HG03521 (cell line): ENCODE measurements at regions not wholly inside any gene's neighbourhood (a gene's known extent, or its start where the extent isn't known, plus 50 kb on each side); places are given as distances from the start of the nearest gene placed in this dataset.
A peak's percentile ranks its signal among the peaks of the same experiment; 100 is the strongest.

Source experiments
- ATAC-seq: cut with Tn5 transposase; IDR thresholded peaks from one replicate; pipeline ENCODE4 v1.9.1; 2021; ENCODE audit warnings: mild to moderate bottlenecking, moderate library complexity; ENCODE audit not compliant: unreplicated experiment

- no peak for ATAC-seq
Observed at GRCh38 chr7:47724335-47724982, 142.5 kb upstream of the TNS3 start.

GRCh38 chr7:47722126-47722525, 140.2 kb upstream of the TNS3 start:
- no peak for ATAC-seq

DNA sequence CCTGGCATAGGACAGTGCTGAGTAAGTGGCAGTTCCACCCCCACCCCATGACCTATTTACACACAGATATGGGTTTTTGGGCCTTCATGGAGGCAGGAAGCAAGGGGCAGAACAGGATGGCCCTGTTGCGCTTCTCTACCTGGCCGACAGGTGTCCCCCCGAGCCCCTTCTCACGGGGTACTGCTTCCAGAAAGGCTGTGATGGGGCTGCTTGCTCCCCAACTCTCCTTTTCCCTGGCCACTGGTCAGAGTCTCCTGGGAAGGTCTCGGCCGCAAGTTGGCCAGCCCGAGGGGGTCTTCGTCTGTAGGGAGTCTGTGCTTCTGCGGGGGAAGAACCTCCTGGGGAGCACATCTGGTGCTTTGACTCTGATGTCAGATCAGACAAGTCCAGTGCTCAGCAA, 139.8 kb upstream of the TNS3 start:
- ATAC-seq, result no peak

DNA sequence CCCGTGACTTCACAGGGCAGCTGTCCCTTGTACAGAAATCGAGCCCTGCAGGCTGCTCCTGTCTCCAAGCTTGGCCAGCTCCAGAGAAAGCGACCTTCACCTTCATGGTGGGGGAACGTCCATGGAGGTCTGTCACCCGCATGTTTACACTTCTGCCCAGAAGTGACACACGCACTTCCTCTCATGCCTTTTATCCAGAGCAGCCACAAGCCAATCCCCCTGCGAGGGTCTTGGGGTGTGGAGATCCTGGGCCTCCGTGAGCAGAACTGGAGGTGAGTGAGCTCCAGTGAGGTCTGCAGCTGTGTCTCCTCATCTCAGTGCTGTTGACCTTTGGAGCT, 139.0 kb upstream of the TNS3 start:
- no peak for ATAC-seq

DNA sequence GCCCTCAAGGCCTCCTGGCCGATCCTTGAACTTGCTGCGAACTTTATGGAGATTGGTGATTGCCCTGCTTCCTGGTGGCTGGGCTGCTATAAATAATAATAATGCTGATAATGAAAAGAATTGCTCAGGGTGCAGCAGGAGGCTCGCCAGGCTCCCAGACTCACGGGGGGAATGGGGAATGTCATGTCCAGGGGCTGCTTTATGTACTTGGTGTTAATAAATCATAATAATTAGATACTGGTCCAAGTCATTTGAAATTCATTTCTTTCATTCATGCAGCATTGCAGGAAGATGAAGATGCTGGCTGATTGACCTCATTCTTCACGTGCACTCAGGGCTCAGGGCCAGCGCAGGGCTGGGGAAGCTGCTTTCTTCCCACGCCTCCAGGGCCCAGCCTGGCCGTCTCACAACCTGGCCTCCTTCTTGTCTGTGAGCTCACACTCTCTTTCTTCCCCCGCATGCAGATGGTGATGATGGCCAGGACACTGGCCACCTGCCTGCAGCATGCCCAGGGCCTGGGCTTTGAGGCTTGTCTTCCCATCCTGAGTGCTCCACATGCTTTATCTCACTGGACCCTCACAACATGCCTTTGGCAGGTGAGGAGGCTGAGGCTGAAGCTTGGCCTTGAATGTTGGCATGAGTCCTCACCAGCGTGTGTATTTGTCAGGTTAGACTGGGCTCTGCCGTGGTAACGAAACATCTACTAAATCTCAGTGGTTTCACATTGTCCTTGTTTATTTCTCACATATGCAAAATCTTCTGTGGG, 138.4 kb upstream of the TNS3 start:
- ATAC-seq, result peak; percentile 69

DNA sequence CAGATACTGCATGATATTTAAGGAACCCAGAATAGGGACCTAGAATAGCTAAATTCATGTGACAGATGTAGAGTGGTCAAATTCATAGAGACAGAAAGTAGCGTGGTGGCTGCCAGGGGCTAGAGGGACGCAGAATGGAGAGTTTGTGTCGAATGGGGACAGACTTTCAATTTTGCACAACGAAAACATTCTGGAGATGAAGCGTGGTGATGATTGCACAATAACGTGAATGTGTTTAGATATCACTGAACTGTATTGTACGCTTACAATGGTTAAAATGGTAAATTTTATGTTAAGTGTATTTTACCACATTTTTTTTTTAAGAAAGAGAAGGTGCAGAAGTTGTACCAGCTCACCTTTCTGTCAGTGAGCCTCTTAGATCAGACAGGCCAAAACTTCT, 137.8 kb upstream of the TNS3 start:
- ATAC-seq, result no peak

DNA sequence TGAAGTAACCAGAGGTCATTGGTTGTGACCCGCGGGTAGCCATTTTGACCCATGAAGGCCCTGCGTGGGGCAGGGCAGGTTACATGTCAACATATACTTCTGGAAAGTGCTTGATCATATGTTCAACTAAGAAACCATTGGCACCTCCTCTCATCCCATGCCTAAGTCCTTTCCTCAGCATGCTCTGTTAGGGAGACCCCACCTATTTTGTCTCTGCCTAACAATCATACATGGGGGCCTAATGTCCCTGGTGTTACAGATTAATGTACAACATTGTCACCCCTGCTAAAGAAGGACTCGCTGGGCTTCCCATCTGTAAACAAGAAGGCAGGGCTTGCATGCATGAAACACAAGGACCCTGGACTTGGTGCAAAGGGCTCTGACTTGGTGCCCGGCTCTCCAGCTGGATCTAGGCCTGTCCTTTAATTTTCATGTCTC, 133.7 kb upstream of the TNS3 start:
- ATAC-seq, result no peak

GRCh38 chr7:47714669-47715607, 133.0 kb upstream of the TNS3 start:
- ATAC-seq, result peak; percentile 96

DNA sequence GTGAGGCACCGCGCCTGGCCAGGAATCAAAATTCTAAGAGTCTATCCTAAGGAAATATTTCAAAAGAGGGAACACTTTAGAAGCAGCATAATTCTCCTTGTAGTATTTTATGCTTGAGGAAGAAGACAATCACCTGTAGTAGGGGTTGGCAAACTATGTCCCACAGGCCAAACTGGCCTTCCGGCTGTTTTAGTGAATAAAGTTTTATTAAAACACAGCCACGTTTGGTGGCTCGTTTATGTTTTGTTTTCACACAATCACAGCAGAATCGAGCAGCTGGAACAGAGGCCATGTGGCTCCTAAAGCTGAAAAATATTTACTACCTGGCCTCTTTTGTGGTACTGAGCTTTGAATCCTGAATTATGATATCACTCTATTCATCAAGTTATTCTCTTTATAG, 131.7 kb upstream of the TNS3 start:
- ATAC-seq, result no peak

- ATAC-seq, result no peak
Observed at GRCh38 chr7:47712416-47712815, 130.5 kb upstream of the TNS3 start.

DNA sequence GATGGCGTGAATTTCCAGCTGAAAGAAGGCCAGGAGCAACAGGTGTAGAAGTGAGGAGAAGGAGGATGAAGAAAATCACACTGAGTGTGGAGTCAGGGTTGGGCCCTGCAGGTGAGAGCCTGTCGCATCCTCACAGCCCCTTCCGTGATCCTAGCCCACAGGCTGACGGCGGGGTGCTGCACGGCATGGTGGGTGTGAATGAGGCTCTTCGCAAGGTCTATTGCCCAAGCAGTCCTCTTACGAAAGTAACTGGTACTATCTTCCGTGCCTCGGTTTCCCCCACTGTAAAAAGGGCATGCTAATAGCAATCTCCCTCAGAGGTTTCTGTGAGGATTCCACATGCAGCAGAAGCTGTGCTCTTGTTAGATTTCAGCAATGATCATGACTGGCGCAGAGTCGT, 129.9 kb upstream of the TNS3 start:
- no peak for ATAC-seq

DNA sequence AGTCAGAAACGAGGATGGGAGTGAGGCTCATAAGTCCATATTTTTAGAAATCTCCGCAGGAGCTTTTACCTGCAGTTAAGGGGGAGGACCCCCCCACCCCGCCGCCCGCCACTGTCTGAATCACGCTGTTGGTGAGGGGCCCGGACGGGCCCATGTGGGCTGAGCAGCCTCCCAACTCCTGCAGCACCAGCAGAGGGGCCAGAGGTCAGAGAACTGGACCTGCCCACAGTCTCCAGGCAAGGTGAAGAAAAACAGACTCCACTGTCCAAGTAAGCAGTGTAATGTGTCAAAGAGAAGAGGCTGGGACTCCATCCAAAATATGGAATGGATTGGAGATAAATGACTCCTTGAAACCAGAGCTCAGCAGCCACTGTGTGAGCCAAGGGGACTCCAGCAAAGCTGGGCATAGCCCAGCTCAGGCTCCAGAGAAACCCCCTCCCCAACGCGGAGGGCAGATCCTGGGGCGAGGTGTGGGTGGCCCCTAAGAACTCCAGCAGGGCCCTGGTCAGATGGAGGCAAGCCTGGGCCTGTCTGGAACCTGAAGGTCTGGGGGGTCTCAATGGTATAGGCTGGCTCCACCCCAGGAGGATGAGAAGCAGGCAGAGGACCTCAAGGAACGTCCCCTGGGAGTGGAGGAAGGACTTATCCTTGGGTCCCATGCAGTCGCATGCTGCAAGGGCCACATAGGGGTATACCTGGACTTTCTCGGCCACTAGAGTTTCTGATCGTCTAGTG, 128.5 kb upstream of the TNS3 start:
- ATAC-seq, result no peak

DNA sequence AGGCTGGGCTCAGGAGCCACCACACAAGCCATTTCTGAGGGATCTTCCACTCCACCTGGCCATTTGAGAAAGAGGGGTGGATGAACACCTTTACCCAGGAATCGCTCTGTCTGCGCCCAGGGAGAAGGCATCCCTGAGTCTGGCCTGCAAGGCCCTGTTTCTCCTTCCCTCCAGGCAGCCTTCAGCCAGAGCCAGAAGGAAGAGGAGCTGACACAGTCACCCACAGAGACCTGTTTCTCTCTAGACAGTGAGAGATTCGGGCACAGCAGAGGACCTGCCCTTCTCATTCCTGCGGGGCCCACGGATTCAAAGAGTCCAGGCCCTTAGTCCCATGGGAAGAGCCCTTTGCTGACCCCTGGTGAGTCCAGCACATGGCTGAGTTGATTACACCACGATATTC, 127.5 kb upstream of the TNS3 start:
- no peak for ATAC-seq

DNA sequence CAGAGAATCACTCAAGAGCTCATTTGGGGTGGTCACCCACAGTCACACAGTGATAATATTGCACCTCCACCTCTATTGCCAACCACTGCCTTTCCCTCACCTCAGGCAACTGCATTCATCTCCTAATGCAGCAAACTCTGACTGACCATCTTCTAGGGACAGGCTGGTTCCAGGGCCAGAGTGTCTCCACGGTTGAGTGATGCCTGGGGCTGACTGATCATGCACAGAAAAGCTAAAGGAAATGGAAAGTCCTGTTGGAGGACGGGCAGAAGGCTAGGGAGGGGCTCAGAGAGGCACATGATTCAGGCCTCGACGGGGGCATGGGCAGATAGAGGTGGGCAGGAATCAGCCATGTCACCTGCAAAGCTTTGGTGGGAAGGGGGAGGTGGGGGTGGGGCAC, 127.1 kb upstream of the TNS3 start:
- no peak for ATAC-seq

DNA sequence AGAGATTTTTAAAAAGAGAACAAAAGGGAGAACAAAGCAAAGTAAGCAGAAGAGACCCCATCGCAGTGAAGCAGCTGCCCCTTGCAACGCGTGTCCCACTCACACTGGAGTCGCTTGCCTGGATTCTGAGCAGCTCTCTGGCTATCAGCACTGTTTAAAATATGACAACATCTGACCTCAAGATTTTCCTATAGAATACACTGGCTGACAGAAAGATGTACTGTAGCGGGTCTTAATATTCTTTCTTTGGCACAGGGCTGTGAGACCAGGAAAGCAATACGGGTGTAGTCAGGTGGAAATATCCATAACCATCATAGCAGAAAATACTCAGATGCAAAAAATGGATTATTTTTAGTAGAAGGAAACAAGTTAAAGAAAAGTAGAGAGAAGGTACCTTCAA, 125.7 kb upstream of the TNS3 start:
- ATAC-seq, result no peak

GRCh38 chr7:47704936-47705335, 123.0 kb upstream of the TNS3 start:
- no peak for ATAC-seq

GRCh38 chr7:47702080-47702479, 120.2 kb upstream of the TNS3 start:
- no peak for ATAC-seq

DNA sequence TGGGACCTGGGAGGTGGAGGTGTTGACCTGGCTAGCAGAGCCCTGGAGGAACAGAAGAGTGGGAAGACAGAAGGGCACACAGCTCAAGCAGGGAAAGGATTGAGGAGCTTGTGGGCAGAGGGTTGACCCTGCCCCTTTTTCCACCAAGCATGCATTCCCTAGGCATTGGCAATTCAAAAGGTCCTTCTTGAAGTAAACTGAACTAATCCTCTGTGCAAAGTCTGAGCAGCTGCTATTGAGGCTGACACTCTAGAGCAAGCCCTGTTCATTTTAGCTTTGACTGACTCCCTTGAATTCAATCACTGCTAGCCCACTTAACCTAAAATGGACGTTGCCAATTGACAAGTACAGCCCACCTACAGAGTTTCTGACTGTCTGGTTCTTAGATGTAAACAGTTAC, 116.5 kb upstream of the TNS3 start:
- ATAC-seq, result no peak

DNA sequence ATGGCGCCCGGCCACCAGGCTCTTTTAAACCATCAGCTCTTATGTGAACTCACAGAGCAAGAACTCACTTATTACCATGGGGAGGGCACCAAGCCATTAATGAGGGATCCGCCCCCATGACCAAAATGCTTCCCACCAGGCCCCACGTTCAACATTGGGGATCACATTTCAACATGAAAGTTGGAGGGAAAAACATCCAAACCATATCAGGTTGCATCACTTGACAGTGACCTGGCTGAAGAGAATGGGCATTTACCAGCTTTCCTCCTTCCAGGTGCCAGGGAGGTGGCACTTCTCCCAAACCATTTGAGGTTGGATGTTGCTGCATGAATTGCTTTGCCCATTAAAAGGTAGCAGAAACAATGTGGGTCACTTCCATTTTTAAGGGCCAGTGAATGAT, 115.6 kb upstream of the TNS3 start:
- ATAC-seq, result no peak

DNA sequence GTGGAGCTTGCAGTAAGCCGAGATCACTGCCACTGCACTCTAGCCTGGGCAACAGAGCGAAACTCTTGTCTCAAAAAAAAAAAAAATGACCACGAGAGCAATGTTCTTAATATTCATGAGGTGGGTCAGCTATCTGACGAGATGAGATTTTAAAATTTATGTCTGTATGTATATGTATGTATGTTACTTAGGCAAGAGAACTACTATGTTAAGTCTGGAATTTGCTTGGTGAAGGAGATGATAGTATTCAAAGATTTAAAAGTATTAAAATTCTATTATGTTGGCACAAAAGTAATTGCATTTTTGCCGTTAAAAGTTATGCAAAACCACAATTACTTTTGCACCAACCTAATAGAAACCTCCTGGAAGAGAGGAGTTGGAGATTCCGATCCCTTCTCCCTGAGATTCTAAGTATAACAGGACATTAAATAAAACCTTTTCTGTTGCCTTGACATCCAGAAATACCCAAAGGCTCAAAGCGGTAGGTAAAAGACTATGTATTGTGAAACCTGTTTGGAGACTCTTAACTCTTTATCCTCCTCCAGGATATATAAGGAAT, 114.3 kb upstream of the TNS3 start:
- ATAC-seq, result no peak

- no peak for ATAC-seq
Observed at GRCh38 chr7:47693216-47693615, 111.3 kb upstream of the TNS3 start.
